ENCODE measurements at regions not wholly inside any gene's neighbourhood (a gene's known extent, or its start where the extent isn't known, plus 50 kb on each side); places are given as distances from the start of the nearest gene placed in this dataset.

DNA sequence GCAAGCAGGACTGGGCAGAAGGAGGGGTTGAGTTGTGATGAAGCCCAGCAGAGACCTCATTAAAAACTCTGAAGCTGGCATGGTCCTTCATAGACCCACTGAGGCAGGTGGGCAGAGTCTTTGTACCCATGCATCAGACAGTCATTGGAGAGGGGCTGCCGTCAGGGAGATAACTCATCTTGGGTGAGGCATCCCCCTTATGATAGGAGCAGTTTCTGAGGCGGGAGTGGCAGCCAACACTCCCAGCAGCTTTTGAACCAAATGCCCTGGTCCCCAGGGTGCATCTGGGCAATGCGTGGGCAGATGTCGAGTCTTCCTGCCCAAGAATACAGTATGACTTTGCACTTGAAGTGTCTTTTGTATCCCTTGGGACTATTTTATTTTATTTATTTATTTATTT, 68.1 kb downstream of the HTR5A start:
- WGBS, 3 donors = 76 to 86% (median 79%) methylated on average over 4 of the region's 4 CpGs
- Histone ChIP-seq H3K27me3 (ENCODE audit: insufficient read depth in 3 of 3, low read length in 2 of 3) (peaks cover 0 to 23% (median 1%) of the 10 kb centered on the region in 3 donors), H3K9me3 (no peaks in the 10 kb centered on the region), H3K4me3 (no peak overlapping the region), H3K27ac (no peak overlapping the region), H3K4me1 (no peaks in the 10 kb centered on the region), H3K36me3 (ENCODE audit: insufficient read depth in 1 of 2, low read depth in 1 of 2) (no peaks in the 10 kb centered on the region)
- intact Hi-C loops (cut with DNase I) = no loop called here
- DNase-seq (no peak), ATAC-seq (no peak)
- TF ChIP-seq, protein P1, sequence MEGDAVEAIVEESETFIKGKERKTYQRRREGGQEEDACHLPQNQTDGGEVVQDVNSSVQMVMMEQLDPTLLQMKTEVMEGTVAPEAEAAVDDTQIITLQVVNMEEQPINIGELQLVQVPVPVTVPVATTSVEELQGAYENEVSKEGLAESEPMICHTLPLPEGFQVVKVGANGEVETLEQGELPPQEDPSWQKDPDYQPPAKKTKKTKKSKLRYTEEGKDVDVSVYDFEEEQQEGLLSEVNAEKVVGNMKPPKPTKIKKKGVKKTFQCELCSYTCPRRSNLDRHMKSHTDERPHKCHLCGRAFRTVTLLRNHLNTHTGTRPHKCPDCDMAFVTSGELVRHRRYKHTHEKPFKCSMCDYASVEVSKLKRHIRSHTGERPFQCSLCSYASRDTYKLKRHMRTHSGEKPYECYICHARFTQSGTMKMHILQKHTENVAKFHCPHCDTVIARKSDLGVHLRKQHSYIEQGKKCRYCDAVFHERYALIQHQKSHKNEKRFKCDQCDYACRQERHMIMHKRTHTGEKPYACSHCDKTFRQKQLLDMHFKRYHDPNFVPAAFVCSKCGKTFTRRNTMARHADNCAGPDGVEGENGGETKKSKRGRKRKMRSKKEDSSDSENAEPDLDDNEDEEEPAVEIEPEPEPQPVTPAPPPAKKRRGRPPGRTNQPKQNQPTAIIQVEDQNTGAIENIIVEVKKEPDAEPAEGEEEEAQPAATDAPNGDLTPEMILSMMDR (IDR thresholded peaks at IDR 0.05) = no peak

DNA sequence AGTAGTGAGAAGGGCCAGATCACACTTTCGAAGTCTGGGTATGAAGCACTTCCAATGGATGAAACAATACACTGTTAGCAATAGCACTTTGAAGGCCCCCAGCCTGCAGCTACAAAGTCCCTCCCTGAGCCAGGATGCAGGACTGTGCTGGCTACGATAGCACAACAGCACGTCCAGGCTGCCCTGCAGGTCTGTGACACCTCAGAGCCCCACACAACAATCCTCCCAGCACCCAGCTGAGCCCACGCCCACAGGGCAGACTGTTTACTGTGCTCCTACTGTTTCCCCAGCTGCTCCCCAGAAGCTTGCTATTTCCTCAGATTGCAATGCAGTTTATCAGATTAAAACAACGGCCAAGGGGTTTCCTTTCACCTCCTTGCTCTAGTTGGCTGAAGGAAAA, 71.4 kb downstream of the HTR5A start:
- no peaks in the 10 kb centered on the region for H3K36me3 ChIP-seq (ENCODE audit: insufficient read depth in 1 of 2, low read depth in 1 of 2)
- TF ChIP-seq, protein P1 (IDR thresholded peaks at IDR 0.05) = no peak
- peaks cover 0 to 25% (median 1%) of the 10 kb centered on the region in 3 donors for H3K27me3 ChIP-seq (ENCODE audit: insufficient read depth in 3 of 3, low read length in 2 of 3)
- intact Hi-C loops (cut with DNase I) = no loop called here
- no peak overlapping the region for H3K4me3 ChIP-seq
- no peak for DNase-seq
- no peak overlapping the region for H3K27ac ChIP-seq
- no peaks in the 10 kb centered on the region for H3K4me1 ChIP-seq
- 25 to 36% (median 28%) methylated on average over 5 of the region's 5 CpGs for WGBS, 3 donors
- no peaks in the 10 kb centered on the region for H3K9me3 ChIP-seq
- no peak for ATAC-seq

DNA sequence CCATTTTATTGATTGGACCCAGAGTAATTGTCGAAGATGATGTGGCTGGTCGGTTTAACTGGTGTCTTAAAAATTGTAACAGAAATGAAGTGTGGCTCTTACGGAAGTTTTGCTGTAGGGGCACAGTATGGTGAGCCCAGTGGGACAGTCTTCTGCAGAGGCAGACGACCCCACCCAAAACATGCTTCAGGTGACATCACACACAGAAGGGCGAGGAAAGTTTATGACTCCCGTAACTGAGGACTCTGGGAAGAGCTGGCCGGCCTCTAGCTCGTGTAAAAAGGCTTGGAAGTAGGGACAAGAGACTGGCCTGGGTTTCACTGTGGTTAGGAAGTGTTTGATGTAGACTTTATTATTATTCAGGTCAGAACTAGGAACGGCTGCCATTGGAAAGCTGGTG, 73.3 kb downstream of the HTR5A start:
- ATAC-seq (no peak), DNase-seq (no peak)
- H3K4me1 ChIP-seq = no peaks in the 10 kb centered on the region
- WGBS, 3 donors = 59 to 65% (median 64%) methylated on average over 9 of the region's 9 CpGs
- TF ChIP-seq, protein P1 (IDR thresholded peaks at IDR 0.05) = no peak
- H3K27ac ChIP-seq = no peak overlapping the region
- intact Hi-C loops (cut with DNase I) = no loop called here
- no peak overlapping the region for H3K4me3 ChIP-seq
- H3K9me3 ChIP-seq = no peaks in the 10 kb centered on the region
- peaks cover 0 to 16% (median 0%) of the 10 kb centered on the region in 3 donors for H3K27me3 ChIP-seq (ENCODE audit: insufficient read depth in 3 of 3, low read length in 2 of 3)
- no peaks in the 10 kb centered on the region for H3K36me3 ChIP-seq (ENCODE audit: insufficient read depth in 1 of 2, low read depth in 1 of 2)

DNA sequence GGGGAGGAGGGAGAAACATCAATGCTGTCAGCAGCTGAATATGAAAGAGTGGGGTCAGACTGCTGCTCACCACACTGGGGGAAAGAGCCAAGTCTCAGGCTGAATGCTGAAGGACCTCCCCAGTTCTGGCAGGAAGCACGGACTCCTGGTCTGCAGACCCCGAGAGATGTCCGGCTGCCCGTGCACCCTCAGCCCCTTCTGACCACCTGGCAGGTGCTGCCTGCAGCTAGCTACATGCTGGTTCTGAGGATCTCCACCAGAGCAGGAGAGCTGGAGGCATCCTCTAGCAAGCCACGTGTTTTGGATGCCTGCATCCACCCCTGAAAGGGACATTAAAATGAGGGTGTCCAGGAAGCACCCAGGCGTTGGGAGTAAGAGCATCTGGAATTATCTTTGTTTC, 74.2 kb downstream of the HTR5A start:
- Histone ChIP-seq H3K27me3 (ENCODE audit: insufficient read depth in 3 of 3, low read length in 2 of 3) (peaks cover 0 to 16% (median 0%) of the 10 kb centered on the region in 3 donors), H3K27ac (no peak overlapping the region), H3K4me1 (no peaks in the 10 kb centered on the region), H3K36me3 (ENCODE audit: insufficient read depth in 1 of 2, low read depth in 1 of 2) (no peaks in the 10 kb centered on the region), H3K4me3 (no peak overlapping the region), H3K9me3 (no peaks in the 10 kb centered on the region)
- 39 to 58% (median 50%) methylated on average over 6 of the region's 6 CpGs for whole genome bisulfite sequencing, 3 donors
- no peak for DNase-seq
- intact Hi-C loops (cut with DNase I) = no loop called here
- TF ChIP-seq, protein P1 (IDR thresholded peaks at IDR 0.05) = no peak
- no peak for ATAC-seq

DNA sequence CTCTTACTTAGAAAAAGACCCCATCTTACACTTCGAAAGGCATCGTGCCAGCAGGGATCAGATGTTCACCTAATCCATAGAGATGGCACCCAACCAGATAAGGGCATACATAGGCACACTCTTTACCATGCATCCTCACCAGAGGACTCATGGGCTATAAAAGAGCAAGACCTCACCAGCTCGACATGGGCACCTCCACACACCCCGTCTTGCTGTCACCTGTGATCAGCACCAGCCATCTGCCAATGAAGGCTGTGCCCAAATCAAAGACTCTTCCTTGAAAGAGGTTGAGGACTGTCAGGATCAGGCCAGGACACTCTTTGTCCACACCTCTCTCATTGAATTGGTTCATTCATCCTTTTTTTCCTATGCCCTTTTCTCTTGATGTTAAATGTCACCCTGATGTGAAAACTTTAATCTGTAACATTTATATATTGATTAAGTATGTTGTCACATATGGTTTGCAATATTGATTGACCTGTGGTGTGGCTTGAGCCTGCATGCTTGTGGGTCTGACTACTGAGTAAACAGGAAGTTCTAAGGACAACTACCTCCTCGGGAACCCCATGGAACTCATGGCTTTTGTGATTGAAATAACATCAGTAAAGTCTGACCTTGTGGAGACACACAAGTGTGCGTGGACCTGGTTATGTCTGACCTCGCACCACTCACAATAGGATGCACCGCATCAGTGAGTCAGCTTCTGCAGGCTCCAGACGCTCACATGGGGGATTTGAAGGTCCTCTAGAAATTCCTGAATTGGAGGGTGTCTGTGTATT, 75.5 kb downstream of the HTR5A start:
- H3K27me3 ChIP-seq (ENCODE audit: insufficient read depth in 3 of 3, low read length in 2 of 3) = peaks cover 0 to 16% (median 0%) of the 10 kb centered on the region in 3 donors
- ATAC-seq (no peak), DNase-seq (no peak)
- no peaks in the 10 kb centered on the region for H3K4me1 ChIP-seq
- intact Hi-C loops (cut with DNase I) = no loop called here
- no peak overlapping the region for H3K4me3 ChIP-seq
- no peaks in the 10 kb centered on the region for H3K36me3 ChIP-seq (ENCODE audit: insufficient read depth in 1 of 2, low read depth in 1 of 2)
- no peak overlapping the region for H3K27ac ChIP-seq
- TF ChIP-seq, protein P1 (IDR thresholded peaks at IDR 0.05) = no peak
- 75 to 76% (median 75%) methylated on average over 9 of the region's 9 CpGs for WGBS, 3 donors
- no peaks in the 10 kb centered on the region for H3K9me3 ChIP-seq
